ENCODE measurements at regions not wholly inside any gene's neighbourhood (a gene's known extent, or its start where the extent isn't known, plus 50 kb on each side); places are given as distances from the start of the nearest gene placed in this dataset.

GRCh38 chr3:189458528-189458927 is 172.7 kb upstream of the TP63 start:
- no peak overlapping the region for H3K4me3 ChIP-seq (ENCODE audit: low read depth, low read length)
- no peak for DNase-seq (ENCODE audit: low read depth)
- no peak for TF ChIP-seq CTCF (IDR thresholded peaks at IDR 0.05; ENCODE audit: low read depth, low read length, missing control alignments)

- H3K4me3 ChIP-seq (ENCODE audit: low read depth, low read length) = no peak overlapping the region
- no peak for TF ChIP-seq CTCF (IDR thresholded peaks at IDR 0.05; ENCODE audit: low read depth, low read length, missing control alignments)
- no peak for DNase-seq (ENCODE audit: low read depth)
Measured at GRCh38 chr3:189459231-189459630, 172.0 kb upstream of the TP63 start.

- H3K4me3 ChIP-seq (ENCODE audit: low read depth, low read length) = no peak overlapping the region
- DNase-seq (ENCODE audit: low read depth) = no peak
- TF ChIP-seq CTCF (IDR thresholded peaks at IDR 0.05; ENCODE audit: low read depth, low read length, missing control alignments) = no peak
Measured at GRCh38 chr3:189460511-189460910, 170.7 kb upstream of the TP63 start.

GRCh38 chr3:189464799-189465198 is 166.4 kb upstream of the TP63 start:
- TF ChIP-seq CTCF (IDR thresholded peaks at IDR 0.05; ENCODE audit: low read depth, low read length, missing control alignments) = no peak
- no peak for DNase-seq (ENCODE audit: low read depth)
- no peak overlapping the region for H3K4me3 ChIP-seq (ENCODE audit: low read depth, low read length)

GRCh38 chr3:189466004-189466403 is 165.2 kb upstream of the TP63 start:
- DNase-seq (ENCODE audit: low read depth) = no peak
- TF ChIP-seq CTCF (IDR thresholded peaks at IDR 0.05; ENCODE audit: low read depth, low read length, missing control alignments) = no peak
- no peak overlapping the region for H3K4me3 ChIP-seq (ENCODE audit: low read depth, low read length)

- DNase-seq (ENCODE audit: low read depth) = no peak
- no peak for TF ChIP-seq CTCF (IDR thresholded peaks at IDR 0.05; ENCODE audit: low read depth, low read length, missing control alignments)
- H3K4me3 ChIP-seq (ENCODE audit: low read depth, low read length) = no peak overlapping the region
Measured at GRCh38 chr3:189467451-189467850, 163.7 kb upstream of the TP63 start.

- no peak for DNase-seq (ENCODE audit: low read depth)
- no peak overlapping the region for H3K4me3 ChIP-seq (ENCODE audit: low read depth, low read length)
- no peak for TF ChIP-seq CTCF (IDR thresholded peaks at IDR 0.05; ENCODE audit: low read depth, low read length, missing control alignments)
Measured at GRCh38 chr3:189474944-189475343, 156.2 kb upstream of the TP63 start.
